ENCODE measurements at regions not wholly inside any gene's neighbourhood (a gene's known extent, or its start where the extent isn't known, plus 50 kb on each side); places are given as distances from the start of the nearest gene placed in this dataset.

DNA sequence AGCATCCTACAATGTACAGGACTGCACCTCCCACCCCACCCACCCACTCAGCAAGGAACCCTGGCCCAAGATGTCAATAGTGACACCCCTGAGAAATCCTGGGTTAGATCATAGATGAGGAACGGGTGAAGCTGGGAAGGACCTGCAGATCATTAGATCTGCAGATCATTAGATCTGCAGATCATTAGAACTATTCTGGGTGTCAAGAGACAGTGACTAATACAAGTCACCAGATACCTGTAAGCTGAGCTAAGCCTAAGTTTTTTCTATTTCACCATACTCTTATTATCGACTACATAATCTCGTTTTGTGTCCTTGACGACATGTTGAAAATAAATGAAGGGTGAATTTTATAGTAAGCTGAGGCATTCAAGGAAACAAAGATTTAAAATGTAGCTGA, 325.7 kb downstream of the DUSP10 start:
- TF ChIP-seq, protein P1, sequence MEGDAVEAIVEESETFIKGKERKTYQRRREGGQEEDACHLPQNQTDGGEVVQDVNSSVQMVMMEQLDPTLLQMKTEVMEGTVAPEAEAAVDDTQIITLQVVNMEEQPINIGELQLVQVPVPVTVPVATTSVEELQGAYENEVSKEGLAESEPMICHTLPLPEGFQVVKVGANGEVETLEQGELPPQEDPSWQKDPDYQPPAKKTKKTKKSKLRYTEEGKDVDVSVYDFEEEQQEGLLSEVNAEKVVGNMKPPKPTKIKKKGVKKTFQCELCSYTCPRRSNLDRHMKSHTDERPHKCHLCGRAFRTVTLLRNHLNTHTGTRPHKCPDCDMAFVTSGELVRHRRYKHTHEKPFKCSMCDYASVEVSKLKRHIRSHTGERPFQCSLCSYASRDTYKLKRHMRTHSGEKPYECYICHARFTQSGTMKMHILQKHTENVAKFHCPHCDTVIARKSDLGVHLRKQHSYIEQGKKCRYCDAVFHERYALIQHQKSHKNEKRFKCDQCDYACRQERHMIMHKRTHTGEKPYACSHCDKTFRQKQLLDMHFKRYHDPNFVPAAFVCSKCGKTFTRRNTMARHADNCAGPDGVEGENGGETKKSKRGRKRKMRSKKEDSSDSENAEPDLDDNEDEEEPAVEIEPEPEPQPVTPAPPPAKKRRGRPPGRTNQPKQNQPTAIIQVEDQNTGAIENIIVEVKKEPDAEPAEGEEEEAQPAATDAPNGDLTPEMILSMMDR (IDR thresholded peaks at IDR 0.05): no peak
- TF ChIP-seq POLR2A (IDR thresholded peaks at IDR 0.05): no peak

Data from Peyer's patch (tissue), 4 donors.